RWPE1 (cell line): ENCODE measurements at regions not wholly inside any gene's neighbourhood (a gene's known extent, or its start where the extent isn't known, plus 50 kb on each side); places are given as distances from the start of the nearest gene placed in this dataset.

Experiments used
- CTCF ChIA-PET: fragments of 350-600 bp; sonication (Branson Sonifier 250); formaldehyde crosslinking; extraction: SDS; loops from one replicate; lab custom pipeline; 2021; lab: Yijun Ruan, JAX
- POLR2A ChIA-PET: fragments of 400-600 bp; formaldehyde crosslinking; extraction: SDS; loops from one replicate; lab custom pipeline; 2020; ENCODE audit warnings: antibody characterized with exemption; ENCODE audit not compliant: low non-redundant PET; lab: Yijun Ruan, JAX
- DNase-seq: peaks from one replicate; pipeline ENCODE4 v3.0.0; 2012; ENCODE audit warnings: low spot score
- H3K27ac ChIP-seq: fragments of 450-650 bp; 2 replicates; pipeline ENCODE4 v1.5.1; 2017
- TF ChIP-seq, protein P1 (sequence below): fragments of 450-650 bp; conservative IDR thresholded peaks from 2 replicates; pipeline ENCODE4 v1.5.1; 2017; ENCODE audit warnings: low read depth, mild to moderate bottlenecking

GRCh38 chr9:20138841-20139240 lies 350.0 kb upstream of the SLC24A2 start:
- no peak for DNase-seq
- H3K27ac ChIP-seq: no peak overlapping the region
- TF ChIP-seq, protein P1, sequence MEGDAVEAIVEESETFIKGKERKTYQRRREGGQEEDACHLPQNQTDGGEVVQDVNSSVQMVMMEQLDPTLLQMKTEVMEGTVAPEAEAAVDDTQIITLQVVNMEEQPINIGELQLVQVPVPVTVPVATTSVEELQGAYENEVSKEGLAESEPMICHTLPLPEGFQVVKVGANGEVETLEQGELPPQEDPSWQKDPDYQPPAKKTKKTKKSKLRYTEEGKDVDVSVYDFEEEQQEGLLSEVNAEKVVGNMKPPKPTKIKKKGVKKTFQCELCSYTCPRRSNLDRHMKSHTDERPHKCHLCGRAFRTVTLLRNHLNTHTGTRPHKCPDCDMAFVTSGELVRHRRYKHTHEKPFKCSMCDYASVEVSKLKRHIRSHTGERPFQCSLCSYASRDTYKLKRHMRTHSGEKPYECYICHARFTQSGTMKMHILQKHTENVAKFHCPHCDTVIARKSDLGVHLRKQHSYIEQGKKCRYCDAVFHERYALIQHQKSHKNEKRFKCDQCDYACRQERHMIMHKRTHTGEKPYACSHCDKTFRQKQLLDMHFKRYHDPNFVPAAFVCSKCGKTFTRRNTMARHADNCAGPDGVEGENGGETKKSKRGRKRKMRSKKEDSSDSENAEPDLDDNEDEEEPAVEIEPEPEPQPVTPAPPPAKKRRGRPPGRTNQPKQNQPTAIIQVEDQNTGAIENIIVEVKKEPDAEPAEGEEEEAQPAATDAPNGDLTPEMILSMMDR: no peak
- ChIA-PET CTCF (interaction anchor here (1.2 kb wide), 1 partner anchor 18 kb away, joined by 4 read pairs; no protein-coding TSS in a partner anchor), POLR2A (no interaction called here)

- no peak for DNase-seq
- TF ChIP-seq, protein P1: no peak
- POLR2A ChIA-PET: no interaction called here
- CTCF ChIA-PET: interaction anchor here (1.2 kb wide), 1 partner anchor 18 kb away, joined by 4 read pairs; no protein-coding TSS in a partner anchor
- H3K27ac ChIP-seq: no peak overlapping the region
Observed at GRCh38 chr9:20138116-20138515, 349.3 kb upstream of the SLC24A2 start.

- no peak for DNase-seq
- CTCF ChIA-PET: no interaction called here
- H3K27ac ChIP-seq: no peak overlapping the region
- POLR2A ChIA-PET: no interaction called here
- TF ChIP-seq, protein P1: no peak
Observed at GRCh38 chr9:20137425-20137824, 348.6 kb upstream of the SLC24A2 start.

GRCh38 chr9:20135119-20135697 lies 346.4 kb upstream of the SLC24A2 start:
- CTCF ChIA-PET: interaction anchor here (0.7 kb wide), 1 partner anchor 289 kb away, joined by 4 read pairs; no protein-coding TSS in a partner anchor
- POLR2A ChIA-PET: no interaction called here
- TF ChIP-seq, protein P1: no peak
- no peak overlapping the region for H3K27ac ChIP-seq
- no peak for DNase-seq

- POLR2A ChIA-PET: no interaction called here
- H3K27ac ChIP-seq: no peak overlapping the region
- CTCF ChIA-PET: no interaction called here
- TF ChIP-seq, protein P1: no peak
- no peak for DNase-seq
Observed at GRCh38 chr9:20125727-20126126, 336.9 kb upstream of the SLC24A2 start.

- ChIA-PET CTCF (no interaction called here), POLR2A (no interaction called here)
- TF ChIP-seq, protein P1: no peak
- H3K27ac ChIP-seq: no peak overlapping the region
- no peak for DNase-seq
Observed at GRCh38 chr9:20119566-20119965, 330.7 kb upstream of the SLC24A2 start.
